OCI-LY7 (cell line): ENCODE measurements at regions not wholly inside any gene's neighbourhood (a gene's known extent, or its start where the extent isn't known, plus 50 kb on each side); places are given as distances from the start of the nearest gene placed in this dataset.
"Not testable (repeated sequence)": the region's sequence is repeated elsewhere in the genome, so short reads cannot be mapped to it uniquely, and the experiment has no call there.

Experiments
- BruUV-seq: library from RNA; stranded (reverse); fragments of 400-500 nt; replicated peaks from 2 replicates; lab custom pipeline; 2021; lab: Mats Ljungman, UMichigan
- CTCF ChIA-PET: fragments of 300-600 bp; sonication (Branson Sonifier 250); formaldehyde crosslinking; loops from one replicate; lab custom pipeline; 2022; ENCODE audit warnings: antibody characterized with exemption; ENCODE audit not compliant: unreplicated experiment; lab: Charles Lee
- POLR2A ChIA-PET: fragments of 300-600 bp; sonication (Branson Sonifier 250); formaldehyde crosslinking; loops from one replicate; lab custom pipeline; 2022; ENCODE audit warnings: antibody characterized with exemption; lab: Charles Lee
- DNase-seq: peaks from one replicate; pipeline ENCODE4 v3.0.0-alpha.2; 2015; ENCODE audit warnings: low spot score
- H2AFZ ChIP-seq: fragments of 200-600 bp; sonication (generic), shearing (Covaris generic); 2 replicates; pipeline ENCODE4 v1.6.1; 2014; ENCODE audit warnings: mild to moderate bottlenecking, antibody characterized with exemption, low read length, moderate library complexity
- H3K27ac ChIP-seq: fragments of 200-600 bp; sonication (generic); 2 replicates; pipeline ENCODE4 v1.5.1; 2014; ENCODE audit warnings: mixed run types, low read depth, mild to moderate bottlenecking, moderate library complexity, low read length, inconsistent platforms; ENCODE audit not compliant: poor library complexity, severe bottlenecking
- H3K36me3 ChIP-seq: fragments of 200-600 bp; sonication (generic); 2 replicates; pipeline ENCODE4 v1.6.1; 2014; ENCODE audit warnings: mild to moderate bottlenecking, antibody characterized with exemption, low read length, moderate library complexity, mixed read lengths; ENCODE audit not compliant: insufficient read depth
- H3K4me1 ChIP-seq: fragments of 200-600 bp; sonication (generic); 2 replicates; pipeline ENCODE4 v1.5.1; 2014; ENCODE audit warnings: mild to moderate bottlenecking, low read length; ENCODE audit not compliant: insufficient read depth, poor library complexity, severe bottlenecking
- H3K4me2 ChIP-seq: fragments of 200-600 bp; sonication (generic); 2 replicates; pipeline ENCODE4 v1.6.1; 2014; ENCODE audit warnings: mild to moderate bottlenecking, low read length
- H3K4me3 ChIP-seq: fragments of 200-600 bp; sonication (generic); 2 replicates; pipeline ENCODE4 v1.5.1; 2014; ENCODE audit warnings: mild to moderate bottlenecking, low read depth, low read length; ENCODE audit not compliant: poor library complexity, severe bottlenecking
- H3K79me2 ChIP-seq: fragments of 200-600 bp; sonication (generic); 2 replicates; pipeline ENCODE4 v1.6.1; 2016; ENCODE audit warnings: low read depth, mild to moderate bottlenecking, low read length, moderate library complexity, mixed read lengths; ENCODE audit not compliant: insufficient read depth
- H3K9me2 ChIP-seq: fragments of 200-600 bp; sonication (generic); 2 replicates; pipeline ENCODE4 v1.6.1; 2016; ENCODE audit warnings: mild to moderate bottlenecking, low read length, mixed read lengths; ENCODE audit not compliant: insufficient read depth
- H3K9me3 ChIP-seq: fragments of 200-600 bp; sonication (generic); 2 replicates; pipeline ENCODE4 v1.6.1; 2014; ENCODE audit warnings: mild to moderate bottlenecking, mixed run types, low read length, mixed read lengths
- H4K20me1 ChIP-seq: fragments of 200-600 bp; sonication (generic); 2 replicates; pipeline ENCODE4 v1.6.1; 2014; ENCODE audit warnings: mild to moderate bottlenecking, antibody characterized with exemption, low read length, moderate library complexity, mixed read lengths; ENCODE audit not compliant: insufficient read depth
- EZH2phosphoT487 ChIP-seq: fragments of 200-600 bp; sonication (generic); IDR thresholded peaks from 2 replicates; pipeline ENCODE4 v1.6.1; 2018; ENCODE audit warnings: low read depth, borderline replicate concordance, mild to moderate bottlenecking, mixed run types, antibody characterized with exemption, low read length, moderate library complexity, mixed read lengths
- intact Hi-C: fragments of 100-400 bp; cut with micrococcal nuclease; formaldehyde crosslinking; loops from one replicate; pipeline ENCODE4 v1.10.0; 2022; ENCODE audit not compliant: unreplicated experiment
- TF ChIP-seq, protein P1 (sequence below): fragments of 200-600 bp; sonication (generic); conservative IDR thresholded peaks from 2 replicates; pipeline ENCODE4 v1.5.1; 2014; ENCODE audit warnings: mild to moderate bottlenecking, antibody characterized with exemption, low read length, moderate library complexity, mixed read lengths

DNA sequence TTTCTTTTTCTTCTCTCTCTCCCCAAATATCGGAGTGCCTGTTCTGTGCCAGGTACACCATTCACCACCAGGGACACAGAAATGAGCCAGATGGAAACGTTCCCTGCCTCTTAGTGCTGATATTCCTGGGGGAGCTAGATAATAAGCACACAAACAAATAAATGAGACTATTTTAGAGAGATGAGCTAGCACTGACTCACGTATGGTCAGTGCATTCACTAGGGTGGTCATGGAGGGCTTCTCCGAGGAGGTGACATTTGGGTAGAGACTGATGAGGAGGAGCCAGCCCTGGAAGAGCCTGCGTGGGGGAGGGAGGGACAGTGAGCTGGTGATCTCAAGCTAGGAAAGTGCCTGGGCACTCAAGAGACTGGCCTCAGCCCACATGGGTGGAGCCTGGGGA is 252.3 kb upstream of the KCNG1 start:
- ChIA-PET CTCF (no interaction called here), POLR2A (no interaction called here)
- Histone ChIP-seq H3K27ac (no peak overlapping the region), H3K4me3 (no peak overlapping the region), H3K4me1 (no peaks in the 10 kb centered on the region), H2AFZ (no peak overlapping the region), H3K9me2 (no peaks in the 10 kb centered on the region), H3K36me3 (no peaks in the 10 kb centered on the region), H4K20me1 (no peaks in the 10 kb centered on the region), H3K4me2 (no peak overlapping the region), H3K9me3 (no peaks in the 10 kb centered on the region), H3K79me2 (no peaks in the 10 kb centered on the region)
- BruUV-seq = no TSS peak
- intact Hi-C loops = no loop called here
- TF ChIP-seq, protein P1, sequence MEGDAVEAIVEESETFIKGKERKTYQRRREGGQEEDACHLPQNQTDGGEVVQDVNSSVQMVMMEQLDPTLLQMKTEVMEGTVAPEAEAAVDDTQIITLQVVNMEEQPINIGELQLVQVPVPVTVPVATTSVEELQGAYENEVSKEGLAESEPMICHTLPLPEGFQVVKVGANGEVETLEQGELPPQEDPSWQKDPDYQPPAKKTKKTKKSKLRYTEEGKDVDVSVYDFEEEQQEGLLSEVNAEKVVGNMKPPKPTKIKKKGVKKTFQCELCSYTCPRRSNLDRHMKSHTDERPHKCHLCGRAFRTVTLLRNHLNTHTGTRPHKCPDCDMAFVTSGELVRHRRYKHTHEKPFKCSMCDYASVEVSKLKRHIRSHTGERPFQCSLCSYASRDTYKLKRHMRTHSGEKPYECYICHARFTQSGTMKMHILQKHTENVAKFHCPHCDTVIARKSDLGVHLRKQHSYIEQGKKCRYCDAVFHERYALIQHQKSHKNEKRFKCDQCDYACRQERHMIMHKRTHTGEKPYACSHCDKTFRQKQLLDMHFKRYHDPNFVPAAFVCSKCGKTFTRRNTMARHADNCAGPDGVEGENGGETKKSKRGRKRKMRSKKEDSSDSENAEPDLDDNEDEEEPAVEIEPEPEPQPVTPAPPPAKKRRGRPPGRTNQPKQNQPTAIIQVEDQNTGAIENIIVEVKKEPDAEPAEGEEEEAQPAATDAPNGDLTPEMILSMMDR = no peak
- TF ChIP-seq EZH2phosphoT487 = no peak
- DNase-seq = no peak

DNA sequence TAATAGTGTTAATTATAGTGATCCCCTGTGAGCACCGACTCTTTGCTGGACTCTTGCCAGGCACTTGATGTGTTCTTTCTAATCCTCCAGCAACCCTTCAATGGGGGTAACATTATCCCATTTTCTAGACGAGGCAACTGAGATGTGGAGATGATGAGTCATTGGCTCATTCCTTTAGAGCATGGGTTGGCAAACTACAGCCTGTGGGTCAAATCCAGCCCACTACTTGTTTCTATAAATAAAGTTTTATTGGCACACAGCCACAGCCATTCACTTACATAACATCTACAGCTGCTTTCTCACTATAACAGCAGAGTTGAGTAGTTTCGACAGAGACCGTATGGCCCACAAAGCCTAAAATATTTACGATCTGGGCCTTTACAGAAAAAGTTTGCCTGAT is 249.5 kb upstream of the KCNG1 start:
- no peaks in the 10 kb centered on the region for H3K9me2 ChIP-seq
- H3K36me3 ChIP-seq = no peaks in the 10 kb centered on the region
- CTCF ChIA-PET = no interaction called here
- DNase-seq = no peak
- intact Hi-C loops = no loop called here
- no peaks in the 10 kb centered on the region for H3K9me3 ChIP-seq
- POLR2A ChIA-PET = no interaction called here
- no peak overlapping the region for H3K27ac ChIP-seq
- H2AFZ ChIP-seq = no peak overlapping the region
- H3K4me3 ChIP-seq = no peak overlapping the region
- no peaks in the 10 kb centered on the region for H3K4me1 ChIP-seq
- no peak for TF ChIP-seq EZH2phosphoT487
- TF ChIP-seq, protein P1 = no peak
- no peaks in the 10 kb centered on the region for H4K20me1 ChIP-seq
- no peak overlapping the region for H3K4me2 ChIP-seq
- H3K79me2 ChIP-seq = no peaks in the 10 kb centered on the region
- BruUV-seq = no TSS peak

DNA sequence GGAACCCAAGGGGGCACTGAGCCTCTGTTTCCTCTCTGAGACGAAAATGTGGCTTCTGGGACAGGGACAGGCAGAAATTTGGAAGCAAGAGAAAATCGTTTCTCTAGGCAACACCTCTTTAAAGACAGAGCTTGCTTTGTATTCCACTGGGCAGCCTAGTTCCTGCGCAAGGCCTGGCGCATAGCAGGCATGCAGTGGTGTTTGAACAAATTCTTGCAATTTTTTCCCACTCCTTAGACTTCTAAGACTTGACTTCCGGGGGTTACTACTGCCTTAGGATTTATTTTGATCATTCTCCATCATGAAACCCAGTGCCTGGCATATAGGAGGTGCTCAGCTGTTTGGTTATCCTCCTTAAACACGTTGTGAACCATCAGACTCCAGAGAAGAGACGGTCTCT is 249.0 kb upstream of the KCNG1 start:
- Histone ChIP-seq H3K27ac (no peak overlapping the region), H3K4me3 (no peak overlapping the region), H3K79me2 (no peaks in the 10 kb centered on the region), H4K20me1 (no peaks in the 10 kb centered on the region), H3K9me3 (no peaks in the 10 kb centered on the region), H3K36me3 (no peaks in the 10 kb centered on the region), H2AFZ (no peak overlapping the region), H3K4me1 (no peaks in the 10 kb centered on the region), H3K4me2 (no peak overlapping the region), H3K9me2 (no peaks in the 10 kb centered on the region)
- no TSS peak for BruUV-seq
- CTCF ChIA-PET = no interaction called here
- TF ChIP-seq EZH2phosphoT487 = no peak
- TF ChIP-seq, protein P1 = no peak
- POLR2A ChIA-PET = no interaction called here
- DNase-seq = no peak
- intact Hi-C loops = no loop called here

DNA sequence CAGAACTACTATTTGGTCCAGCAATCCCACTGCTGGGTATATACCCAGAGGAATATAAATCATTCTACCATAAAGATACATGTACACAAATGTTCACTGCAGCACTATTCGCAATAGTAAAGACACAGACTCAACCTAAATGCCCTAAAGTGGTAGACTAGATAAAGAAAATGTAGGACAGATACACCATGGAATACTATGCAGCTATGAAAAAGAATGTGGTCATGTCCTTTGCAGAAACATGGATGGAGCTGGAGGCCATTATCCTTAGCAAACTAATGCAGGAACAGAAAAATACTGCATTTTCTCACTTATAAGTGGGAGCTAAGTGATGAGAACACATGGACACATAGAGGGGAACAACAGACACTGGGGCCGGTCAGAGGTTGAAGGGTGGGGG is 248.4 kb upstream of the KCNG1 start:
- intact Hi-C loops, H3K4me3 ChIP-seq, H4K20me1 ChIP-seq, DNase-seq, POLR2A ChIA-PET, BruUV-seq, H3K4me2 ChIP-seq, H3K9me3 ChIP-seq, H3K36me3 ChIP-seq, H3K79me2 ChIP-seq, H3K9me2 ChIP-seq, H3K27ac ChIP-seq, H3K4me1 ChIP-seq, H2AFZ ChIP-seq: not testable (repeated sequence)
- CTCF ChIA-PET = interaction anchor here (1.0 kb wide), 1 partner anchor 278 kb away, joined by 3 read pairs; no protein-coding TSS in a partner anchor
